Activated T-cell treated with anti-CD3 and anti-CD28 coated beads, Interleukin-2, amount 50 U/mL, for 1 hour (primary cell): ENCODE measurements at regions not wholly inside any gene's neighbourhood (a gene's known extent, or its start where the extent isn't known, plus 50 kb on each side); places are given as distances from the start of the nearest gene placed in this dataset.

Source experiments
- DNase-seq: peaks from one replicate; pipeline ENCODE4 v3.0.0-alpha.2; 2020

GRCh38 chr9:85884256-85884655 lies 56.7 kb upstream of the NAA35 start:
- no peak for DNase-seq

GRCh38 chr9:85890962-85891361 lies 50.0 kb upstream of the NAA35 start:
- no peak for DNase-seq
